ENCODE measurements at regions not wholly inside any gene's neighbourhood (a gene's known extent, or its start where the extent isn't known, plus 50 kb on each side); places are given as distances from the start of the nearest gene placed in this dataset.

GRCh38 chr1:64363111-64363510, 106.8 kb upstream of the CACHD1 start:
- no peak for DNase-seq

GRCh38 chr1:64363616-64364015, 106.3 kb upstream of the CACHD1 start:
- no peaks in the 10 kb centered on the region for H3K27me3 ChIP-seq
- H3K27ac ChIP-seq = no peak overlapping the region
- H3K4me3 ChIP-seq = no peak overlapping the region
- no peaks in the 10 kb centered on the region for H3K36me3 ChIP-seq
- H3K4me1 ChIP-seq (ENCODE audit: insufficient read depth) = no peaks in the 10 kb centered on the region
- H3K9me3 ChIP-seq = no peaks in the 10 kb centered on the region
- no peak for DNase-seq
- intact Hi-C loops (cut with DNase I) = no loop called here
- TF ChIP-seq POLR2A (IDR thresholded peaks at IDR 0.05) (no peak), CTCF (IDR thresholded peaks at IDR 0.05) (no peak), EP300 (IDR thresholded peaks at IDR 0.05) (no peak)

More at GRCh38 chr1:64363111-64363510, 106.8 kb upstream of the CACHD1 start:
- H3K36me3 ChIP-seq = no peaks in the 10 kb centered on the region
- 73 to 80% (median 80%) methylated on average over 4 of the region's 4 CpGs for WGBS, 3 donors
- no peak for TF ChIP-seq EP300 (IDR thresholded peaks at IDR 0.05)
- no peak for TF ChIP-seq CTCF (IDR thresholded peaks at IDR 0.05)
- no peak for TF ChIP-seq POLR2A (IDR thresholded peaks at IDR 0.05)
- no peaks in the 10 kb centered on the region for H3K27me3 ChIP-seq
- H3K9me3 ChIP-seq = no peaks in the 10 kb centered on the region
- H3K4me3 ChIP-seq = no peak overlapping the region
- intact Hi-C loops (cut with DNase I) = no loop called here
- no peaks in the 10 kb centered on the region for H3K4me1 ChIP-seq (ENCODE audit: insufficient read depth)
- H3K27ac ChIP-seq = no peak overlapping the region

- H3K36me3 ChIP-seq = no peaks in the 10 kb centered on the region
- WGBS, 3 donors = 86 to 93% (median 91%) methylated on average over 2 of the region's 2 CpGs
- intact Hi-C loops (cut with DNase I) = no loop called here
- H3K4me3 ChIP-seq = no peak overlapping the region
- DNase-seq = no peak
- TF ChIP-seq CTCF (IDR thresholded peaks at IDR 0.05) = no peak
- TF ChIP-seq POLR2A (IDR thresholded peaks at IDR 0.05) = no peak
- TF ChIP-seq EP300 (IDR thresholded peaks at IDR 0.05) = no peak
- H3K4me1 ChIP-seq (ENCODE audit: insufficient read depth) = no peaks in the 10 kb centered on the region
- no peaks in the 10 kb centered on the region for H3K27me3 ChIP-seq
- H3K9me3 ChIP-seq = no peaks in the 10 kb centered on the region
- H3K27ac ChIP-seq = no peak overlapping the region
Measured at GRCh38 chr1:64366821-64367220, 103.1 kb upstream of the CACHD1 start.

GRCh38 chr1:64368344-64368743, 101.6 kb upstream of the CACHD1 start:
- Histone ChIP-seq H3K27me3 (no peaks in the 10 kb centered on the region), H3K4me1 (ENCODE audit: insufficient read depth) (no peaks in the 10 kb centered on the region), H3K27ac (no peak overlapping the region), H3K4me3 (no peak overlapping the region), H3K9me3 (no peaks in the 10 kb centered on the region), H3K36me3 (no peaks in the 10 kb centered on the region)
- no peak for DNase-seq
- TF ChIP-seq POLR2A (IDR thresholded peaks at IDR 0.05) (no peak), EP300 (IDR thresholded peaks at IDR 0.05) (no peak), CTCF (IDR thresholded peaks at IDR 0.05) (no peak)
- intact Hi-C loops (cut with DNase I) = no loop called here
- WGBS, 3 donors = 30 to 61% (median 46%) methylated on average over 1 of the region's 1 CpG

- DNase-seq = no peak
- WGBS, 3 donors = 92 to 93% (median 92%) methylated on average over 7 of the region's 7 CpGs
Measured at GRCh38 chr1:64378826-64379225, 91.1 kb upstream of the CACHD1 start.

More at GRCh38 chr1:64378826-64379225, 91.1 kb upstream of the CACHD1 start:
- no peaks in the 10 kb centered on the region for H3K9me3 ChIP-seq
- no peak overlapping the region for H3K4me3 ChIP-seq
- intact Hi-C loops (cut with DNase I) = no loop called here
- H3K27ac ChIP-seq = no peak overlapping the region
- TF ChIP-seq POLR2A (IDR thresholded peaks at IDR 0.05) (no peak), EP300 (IDR thresholded peaks at IDR 0.05) (no peak), CTCF (IDR thresholded peaks at IDR 0.05) (no peak)
- H3K27me3 ChIP-seq = no peaks in the 10 kb centered on the region
- H3K4me1 ChIP-seq (ENCODE audit: insufficient read depth) = no peaks in the 10 kb centered on the region
- no peaks in the 10 kb centered on the region for H3K36me3 ChIP-seq
